Esophagus muscularis mucosa (tissue), 4 donors: ENCODE measurements at regions not wholly inside any gene's neighbourhood (a gene's known extent, or its start where the extent isn't known, plus 50 kb on each side); places are given as distances from the start of the nearest gene placed in this dataset.

ENCODE experiments used
- EP300 ChIP-seq: sonication (generic); formaldehyde crosslinking; IDR thresholded peaks from one replicate; pipeline ENCODE4 v1.6.1; 2017; ENCODE audit warnings: antibody characterized with exemption
- POLR2AphosphoS5 ChIP-seq, 2 donors: sonication (generic); formaldehyde crosslinking; IDR thresholded peaks; one replicate each; pipeline ENCODE4 v1.6.1; 2017; ENCODE audit warnings: antibody characterized with exemption in 2 of 2
- TF ChIP-seq, protein P1 (sequence below), 3 experiments: fragments of 200-600 bp in 2 of 3; fragments of 450-650 bp in 1 of 3; sonication (generic) in 2 of 3; IDR thresholded peaks; one replicate each; pipeline ENCODE4 v1.5.1; 2017 to 2019; ENCODE audit warnings: antibody characterized with exemption in 3 of 3, mild to moderate bottlenecking in 2 of 3, moderate library complexity in 1 of 3

DNA sequence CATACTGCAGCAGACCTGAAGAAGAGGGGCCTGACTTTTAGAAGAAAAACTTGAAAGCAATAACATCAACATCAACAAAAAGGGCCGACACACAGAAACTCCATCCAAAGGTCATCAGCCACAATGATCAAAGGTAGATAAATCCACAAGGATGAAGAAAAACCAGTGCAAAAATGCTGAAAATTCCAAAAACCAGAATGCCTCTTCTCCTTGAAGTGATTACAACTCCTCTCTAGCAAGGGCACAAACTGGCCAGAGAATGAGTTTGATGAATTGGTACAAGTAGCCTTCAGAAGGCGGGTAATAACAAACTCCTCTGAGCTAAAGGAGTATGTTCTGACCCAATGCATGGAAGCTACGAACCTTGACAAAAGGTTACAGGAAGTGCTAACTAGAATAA is 186.2 kb upstream of the RAI14 start:
- TF ChIP-seq EP300 (no peak), POLR2AphosphoS5 (IDR thresholded peaks at IDR 0.05) (no peak)
- TF ChIP-seq, protein P1, sequence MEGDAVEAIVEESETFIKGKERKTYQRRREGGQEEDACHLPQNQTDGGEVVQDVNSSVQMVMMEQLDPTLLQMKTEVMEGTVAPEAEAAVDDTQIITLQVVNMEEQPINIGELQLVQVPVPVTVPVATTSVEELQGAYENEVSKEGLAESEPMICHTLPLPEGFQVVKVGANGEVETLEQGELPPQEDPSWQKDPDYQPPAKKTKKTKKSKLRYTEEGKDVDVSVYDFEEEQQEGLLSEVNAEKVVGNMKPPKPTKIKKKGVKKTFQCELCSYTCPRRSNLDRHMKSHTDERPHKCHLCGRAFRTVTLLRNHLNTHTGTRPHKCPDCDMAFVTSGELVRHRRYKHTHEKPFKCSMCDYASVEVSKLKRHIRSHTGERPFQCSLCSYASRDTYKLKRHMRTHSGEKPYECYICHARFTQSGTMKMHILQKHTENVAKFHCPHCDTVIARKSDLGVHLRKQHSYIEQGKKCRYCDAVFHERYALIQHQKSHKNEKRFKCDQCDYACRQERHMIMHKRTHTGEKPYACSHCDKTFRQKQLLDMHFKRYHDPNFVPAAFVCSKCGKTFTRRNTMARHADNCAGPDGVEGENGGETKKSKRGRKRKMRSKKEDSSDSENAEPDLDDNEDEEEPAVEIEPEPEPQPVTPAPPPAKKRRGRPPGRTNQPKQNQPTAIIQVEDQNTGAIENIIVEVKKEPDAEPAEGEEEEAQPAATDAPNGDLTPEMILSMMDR (IDR thresholded peaks at IDR 0.05) = no peak
